HG03521 (cell line): ENCODE measurements at regions not wholly inside any gene's neighbourhood (a gene's known extent, or its start where the extent isn't known, plus 50 kb on each side); places are given as distances from the start of the nearest gene placed in this dataset.

ENCODE experiments used
- ATAC-seq: cut with Tn5 transposase; IDR thresholded peaks from one replicate; pipeline ENCODE4 v1.9.1; 2021; ENCODE audit warnings: mild to moderate bottlenecking, moderate library complexity; ENCODE audit not compliant: unreplicated experiment

DNA sequence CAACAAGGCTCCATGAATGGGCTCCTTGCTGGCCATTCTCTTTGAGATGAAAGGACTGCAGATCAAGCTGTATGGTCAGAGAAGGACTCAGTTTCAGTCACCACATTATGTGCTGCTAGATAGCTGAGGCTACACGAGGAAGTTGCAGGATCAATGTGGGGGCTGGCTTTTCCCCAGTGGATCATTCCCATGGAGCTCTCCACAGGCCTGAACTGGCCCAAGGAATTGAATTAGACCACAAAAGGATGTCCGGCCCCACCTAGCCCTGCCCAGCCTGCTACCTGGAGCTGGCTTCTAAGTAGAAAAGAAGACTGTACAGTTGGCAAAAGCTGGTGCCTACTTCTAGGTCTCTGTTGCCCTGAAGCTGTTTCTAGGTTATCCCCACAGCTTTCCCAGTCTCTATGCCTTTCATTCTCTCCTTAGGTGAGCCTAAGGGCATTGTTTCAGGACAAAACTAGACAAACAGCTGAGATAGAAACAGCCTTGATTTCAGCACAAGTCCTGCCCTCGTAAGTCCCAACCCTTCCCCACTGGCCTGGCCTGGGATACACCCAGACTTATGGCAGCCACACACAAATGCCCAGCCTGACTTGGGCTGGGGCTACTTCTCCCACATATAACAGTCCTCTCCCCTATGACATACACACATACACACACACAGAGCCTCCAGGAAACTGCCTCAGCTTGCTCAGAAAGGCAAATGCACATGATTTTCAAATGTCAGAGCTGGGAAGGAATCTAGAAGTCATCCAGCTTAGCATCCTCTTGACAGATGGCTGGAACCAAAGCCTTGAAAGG is 129.1 kb upstream of the NCAM1 start:
- ATAC-seq, result no peak

DNA sequence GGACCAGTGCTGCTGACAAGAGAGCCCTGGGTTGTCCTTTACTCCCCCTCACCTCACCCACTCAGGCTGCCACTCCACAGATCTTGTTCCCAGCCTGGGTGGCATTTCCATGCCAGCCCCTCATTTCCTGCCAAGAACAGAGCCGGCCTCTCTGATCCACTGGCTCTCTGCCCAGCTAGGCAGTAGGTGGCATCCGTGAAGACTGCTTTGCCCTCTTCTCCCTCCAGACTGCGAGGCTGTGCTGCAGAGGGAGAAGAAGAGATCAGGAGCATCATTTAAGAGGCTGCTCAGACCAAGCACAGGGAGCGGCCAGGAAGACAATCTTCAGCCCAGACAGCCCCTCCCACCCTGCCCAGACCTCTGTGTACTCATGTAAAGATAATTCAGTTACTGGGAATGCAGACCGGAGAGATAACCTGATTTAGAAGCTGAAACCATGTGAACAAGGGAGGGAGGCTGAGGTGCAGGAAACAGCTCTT is 126.9 kb upstream of the NCAM1 start:
- ATAC-seq, result no peak

DNA sequence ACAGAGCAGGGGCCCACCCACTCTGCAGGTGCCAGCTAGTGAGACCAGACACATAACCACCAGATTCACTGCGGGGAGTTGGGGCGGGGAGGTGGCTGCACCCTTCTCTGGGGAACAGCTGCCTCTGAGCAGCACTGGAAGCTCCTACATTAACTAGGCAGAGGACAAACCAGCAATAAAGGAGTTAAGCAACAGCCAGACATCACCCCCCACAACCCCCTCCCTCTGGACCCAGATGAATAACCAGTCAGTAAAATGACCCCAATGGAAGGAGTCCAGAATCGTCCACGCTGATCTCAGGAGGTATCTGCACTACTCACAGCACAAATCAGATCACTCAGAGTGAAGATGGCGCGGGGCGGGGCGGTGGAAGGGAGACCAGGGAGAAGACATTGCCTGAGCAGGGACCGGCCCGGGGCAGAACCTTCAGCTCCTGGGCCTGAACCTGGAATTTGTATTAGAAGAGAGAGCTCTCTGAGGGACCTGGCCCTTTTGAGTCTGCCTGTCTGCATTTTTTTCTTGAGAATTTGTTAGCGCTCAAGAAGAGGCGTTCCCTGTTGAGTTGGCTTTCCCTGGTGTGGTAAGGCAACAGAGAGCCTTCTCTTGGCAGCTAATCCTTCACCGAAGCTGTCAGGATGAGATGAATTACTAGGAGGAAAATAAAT is 125.5 kb upstream of the NCAM1 start:
- no peak for ATAC-seq

DNA sequence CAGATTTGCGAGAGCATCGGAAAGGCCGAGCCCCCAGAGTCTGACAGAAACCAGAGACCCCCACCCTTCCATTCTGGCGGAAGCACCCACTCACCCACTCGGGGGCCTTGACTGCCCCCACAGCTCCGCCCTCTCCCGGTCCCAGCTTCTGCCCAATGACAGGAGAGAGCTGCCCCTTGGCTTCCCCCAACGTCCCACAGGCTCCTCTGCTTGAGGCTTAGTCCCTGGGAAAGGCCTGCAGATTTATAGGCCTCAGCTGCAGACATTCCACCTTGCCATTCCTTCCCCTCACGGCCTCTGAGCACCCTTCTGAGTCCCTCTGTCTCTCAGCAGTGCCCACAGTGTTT is 125.0 kb upstream of the NCAM1 start:
- ATAC-seq, result no peak

DNA sequence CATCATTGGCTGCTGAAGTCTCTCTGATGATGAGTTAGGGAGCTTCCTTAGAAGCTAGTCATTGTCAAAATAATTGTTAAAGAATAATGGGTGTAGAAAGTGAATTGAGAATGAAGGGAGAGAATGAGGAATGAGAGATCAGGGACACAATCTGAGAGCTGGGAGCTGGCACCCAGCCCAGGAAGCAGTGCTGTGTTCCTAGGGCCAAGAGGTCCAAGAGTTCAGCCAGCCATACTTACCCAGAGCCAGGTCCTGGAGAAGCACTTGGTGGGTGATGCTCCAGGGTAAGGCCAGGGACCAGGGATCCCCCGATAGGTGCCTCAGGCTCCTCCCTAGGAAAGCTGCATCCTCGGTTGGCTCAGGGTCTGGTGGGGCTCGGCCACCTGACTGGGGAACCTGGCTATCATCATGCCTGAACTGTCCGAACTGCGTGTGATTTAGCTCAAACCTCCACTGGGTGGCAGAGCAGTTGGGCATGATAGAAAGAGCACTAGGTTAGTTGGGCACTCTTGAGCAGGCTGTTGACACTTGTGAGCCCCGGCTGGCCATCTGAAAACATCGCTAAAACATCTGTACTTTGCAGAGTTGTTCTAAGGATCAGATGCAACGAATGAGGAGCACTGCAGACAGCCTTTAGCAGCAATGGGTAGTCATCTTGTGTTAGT is 123.9 kb upstream of the NCAM1 start:
- ATAC-seq, result no peak

DNA sequence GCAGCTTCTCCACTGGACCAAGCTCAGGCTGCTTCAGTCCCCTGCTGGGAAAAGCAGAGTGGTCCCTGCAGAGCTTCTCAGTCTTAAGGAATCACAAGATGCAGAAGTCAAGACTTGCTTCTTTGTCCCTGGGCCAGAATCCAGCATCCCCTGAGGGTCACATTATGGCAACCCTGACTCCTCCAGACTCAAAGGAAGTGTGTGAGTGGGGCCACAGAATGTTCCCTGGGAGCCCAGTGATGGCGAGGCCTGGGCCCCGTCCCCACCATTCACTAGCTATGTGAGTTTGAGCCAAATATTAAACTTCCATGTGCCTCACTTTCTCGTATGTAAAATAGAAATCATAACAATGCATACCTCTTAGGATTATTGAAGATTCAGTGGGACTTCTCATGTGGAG is 122.2 kb upstream of the NCAM1 start:
- no peak for ATAC-seq

DNA sequence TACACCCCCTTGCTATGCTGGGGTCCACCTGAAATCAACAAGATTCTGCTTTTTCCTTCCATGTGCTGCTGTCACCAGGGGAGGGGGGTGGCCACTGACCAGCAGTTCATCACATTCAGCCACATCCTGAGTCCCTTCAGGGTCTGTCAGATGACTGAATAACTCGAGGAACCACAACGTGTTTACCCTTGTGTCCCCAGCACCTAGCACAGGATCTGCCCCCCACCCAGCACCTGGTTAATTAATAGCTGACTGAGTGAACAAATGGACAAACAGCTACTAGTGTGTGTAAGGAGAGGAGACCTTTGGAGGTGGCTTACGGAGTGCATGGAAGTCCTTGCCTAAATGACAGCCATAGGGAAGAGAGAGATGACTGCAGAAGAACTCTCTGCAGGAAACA is 119.5 kb upstream of the NCAM1 start:
- ATAC-seq, result no peak

DNA sequence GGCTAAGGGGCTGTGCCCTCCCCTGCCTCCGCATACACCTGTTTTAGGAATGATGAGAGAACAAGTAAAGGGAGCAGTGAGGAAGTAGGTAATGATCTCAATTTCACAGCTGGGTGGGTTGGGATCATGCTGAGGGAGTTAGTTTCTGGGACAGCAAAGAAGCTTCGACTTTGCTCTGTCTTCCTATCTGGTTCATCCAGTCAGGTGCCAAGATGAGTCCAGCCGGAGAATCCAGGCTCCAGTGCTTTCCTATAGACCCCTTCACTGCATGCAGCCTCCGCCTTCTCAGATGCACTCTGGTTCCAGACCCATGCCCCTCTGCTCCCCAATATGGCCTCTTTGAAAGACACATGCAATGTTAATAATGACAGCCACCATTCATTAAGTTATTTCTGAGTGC is 119.1 kb upstream of the NCAM1 start:
- ATAC-seq, result no peak

DNA sequence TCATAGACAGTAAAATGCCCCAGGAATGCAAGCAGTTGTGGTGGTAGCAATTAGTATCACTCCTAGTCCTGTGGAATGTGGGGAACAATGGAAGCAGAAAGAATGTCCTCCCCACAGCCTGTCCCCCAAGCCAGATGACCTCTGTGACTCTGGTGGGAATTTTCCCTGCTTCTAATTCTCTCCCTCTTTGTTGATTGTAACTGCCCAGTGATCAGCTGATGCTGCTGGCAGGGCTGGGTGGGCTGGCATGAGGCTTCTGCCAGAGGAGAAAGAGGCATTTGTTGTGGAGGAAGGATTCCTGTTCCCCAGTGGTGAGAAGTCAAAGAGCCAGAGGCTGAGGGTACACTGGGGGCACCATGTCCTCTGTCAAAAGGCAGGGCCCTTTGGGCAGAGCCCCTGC is 116.7 kb upstream of the NCAM1 start:
- ATAC-seq, result no peak

DNA sequence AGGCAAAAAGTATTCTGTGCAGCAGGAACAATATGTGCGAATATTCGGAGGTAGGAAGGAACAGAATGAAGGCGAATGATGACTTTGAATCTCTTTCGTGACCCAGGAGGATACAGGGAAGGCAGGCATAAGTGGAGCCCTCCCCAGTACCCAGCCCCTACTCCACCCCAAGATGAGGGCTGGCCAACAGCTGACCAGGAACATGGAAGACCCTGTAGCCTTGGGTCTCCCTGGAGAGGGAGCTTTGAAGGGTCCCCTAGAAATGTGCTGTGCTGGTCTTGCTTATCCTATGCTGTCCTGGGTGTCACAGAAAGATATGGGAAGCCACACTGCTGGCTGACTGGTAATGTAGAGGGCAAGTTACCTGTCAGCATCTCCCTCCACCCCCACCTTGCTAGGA is 113.7 kb upstream of the NCAM1 start:
- ATAC-seq, result no peak

DNA sequence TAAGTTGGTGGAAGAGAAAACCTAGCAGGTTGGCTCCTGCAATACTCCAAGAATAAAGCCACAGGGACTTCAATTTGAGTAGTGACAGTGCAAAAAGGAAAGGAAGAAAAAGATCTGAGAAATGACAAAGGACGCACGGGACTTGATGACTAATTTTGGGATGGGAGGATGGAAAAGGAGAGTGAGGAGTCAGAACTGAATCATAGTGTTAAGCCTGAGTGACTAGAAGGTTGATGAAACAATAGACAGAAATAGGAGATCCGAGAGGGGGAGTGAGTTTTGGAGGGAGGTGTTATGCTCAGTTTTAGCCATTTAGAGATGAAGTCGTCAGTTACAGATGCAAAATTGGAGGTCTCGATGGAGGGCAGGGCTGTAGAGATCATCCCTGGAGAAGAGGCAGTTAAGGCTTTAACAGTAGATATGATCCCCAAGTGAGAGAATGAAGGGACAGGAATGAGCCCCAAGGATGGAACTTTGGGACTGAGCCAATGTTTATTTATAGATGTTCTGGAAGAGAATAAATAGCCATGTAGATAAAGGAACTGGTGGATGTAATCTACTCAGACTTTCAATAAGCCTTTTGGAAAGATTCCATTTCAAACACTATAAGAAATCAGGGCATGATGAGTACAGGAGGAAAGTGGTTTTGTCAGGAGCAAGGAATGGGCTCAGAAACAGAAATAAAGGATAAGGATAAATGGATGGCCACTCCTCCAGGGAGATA is 108.9 kb upstream of the NCAM1 start:
- no peak for ATAC-seq

DNA sequence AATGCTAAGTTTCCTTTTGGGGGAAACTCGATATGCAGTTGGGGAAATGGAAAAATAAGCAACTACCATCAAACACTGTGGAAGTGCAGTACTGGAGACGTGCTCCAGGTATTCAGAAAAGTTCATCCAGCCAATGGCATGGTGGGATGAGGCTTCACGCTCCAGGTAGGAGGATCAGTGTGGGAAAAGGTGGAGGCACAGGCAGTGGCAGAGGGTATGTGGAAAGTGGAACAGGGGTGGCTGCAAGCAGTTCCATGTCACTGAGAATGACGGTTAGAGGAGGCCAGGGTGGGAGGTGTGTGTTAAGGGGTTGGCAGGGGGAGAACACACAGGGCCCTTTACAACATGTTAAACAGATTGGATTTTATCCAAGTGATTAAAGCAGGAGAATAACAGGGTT is 105.1 kb upstream of the NCAM1 start:
- no peak for ATAC-seq

DNA sequence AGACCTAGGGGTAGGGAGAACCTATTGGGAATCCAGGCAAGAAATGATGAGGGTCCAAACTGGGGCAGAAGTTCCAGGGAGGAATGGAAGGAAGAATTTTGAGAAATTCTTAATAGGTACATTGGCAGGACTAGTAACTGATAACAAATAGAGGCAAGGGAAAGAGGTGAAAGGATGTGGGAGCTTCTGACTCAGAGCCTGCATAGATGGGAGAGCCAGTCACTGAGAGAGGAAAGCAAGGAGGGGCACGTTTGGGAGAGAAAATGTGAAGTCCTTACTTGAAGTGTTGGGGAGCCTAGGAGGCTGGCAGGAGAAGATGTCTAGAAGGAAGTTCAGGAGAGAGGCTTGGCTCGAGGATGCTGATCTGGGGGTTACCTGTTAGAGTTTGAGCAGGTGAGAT is 104.6 kb upstream of the NCAM1 start:
- no peak for ATAC-seq

DNA sequence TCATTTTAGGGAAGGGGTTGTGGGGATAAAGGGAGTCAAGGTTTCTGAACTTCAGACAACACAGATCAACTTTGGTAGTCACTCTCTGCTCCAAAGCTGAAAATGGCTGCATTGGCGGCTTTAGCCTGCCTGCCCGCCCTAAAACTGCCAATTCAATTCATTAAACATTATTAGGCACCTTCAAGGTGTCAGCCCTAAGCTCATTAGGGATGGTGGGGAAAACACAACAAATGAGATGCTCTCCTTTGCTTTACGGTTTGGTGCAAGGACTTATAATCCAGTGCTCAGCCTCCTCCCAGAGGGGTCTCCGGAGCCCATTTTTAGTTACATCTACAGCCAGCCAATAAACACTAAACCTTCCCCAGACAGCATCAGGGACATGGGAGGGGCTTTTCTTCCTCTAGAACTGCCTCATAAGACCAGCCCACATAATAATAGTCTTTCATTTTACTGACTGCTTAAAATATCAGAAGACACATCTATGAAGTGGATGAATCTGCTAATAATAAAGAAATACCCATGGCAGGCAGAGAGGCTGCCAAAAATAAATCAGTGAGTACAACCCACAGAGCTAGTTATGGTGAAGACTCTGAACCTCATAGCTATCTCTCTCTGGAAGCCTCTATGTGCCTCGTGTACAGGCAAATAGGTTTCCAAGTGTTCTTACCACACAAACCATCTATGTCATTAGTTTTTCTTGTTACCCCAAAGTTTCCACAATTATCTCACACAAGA is 102.8 kb upstream of the NCAM1 start:
- ATAC-seq, result no peak

DNA sequence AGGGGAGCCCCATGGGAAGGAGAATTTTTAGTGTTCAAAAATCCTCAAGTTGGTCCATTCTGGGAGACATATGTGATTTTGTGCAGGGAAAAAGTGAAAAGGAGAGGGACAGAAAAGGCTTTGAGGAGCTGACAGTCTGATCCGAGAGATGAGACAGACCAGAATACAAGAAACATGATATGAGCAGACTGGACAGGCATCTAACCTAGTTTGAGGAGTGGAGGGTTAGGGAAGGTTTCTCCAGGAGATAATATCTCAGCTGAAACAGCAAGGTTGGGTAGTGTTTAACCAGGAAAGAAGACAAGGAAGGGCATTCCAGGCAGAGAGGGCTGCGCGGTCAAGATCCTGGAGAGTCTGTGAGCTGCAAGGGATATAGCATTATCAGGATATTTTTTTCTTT is 101.4 kb upstream of the NCAM1 start:
- ATAC-seq, result no peak

DNA sequence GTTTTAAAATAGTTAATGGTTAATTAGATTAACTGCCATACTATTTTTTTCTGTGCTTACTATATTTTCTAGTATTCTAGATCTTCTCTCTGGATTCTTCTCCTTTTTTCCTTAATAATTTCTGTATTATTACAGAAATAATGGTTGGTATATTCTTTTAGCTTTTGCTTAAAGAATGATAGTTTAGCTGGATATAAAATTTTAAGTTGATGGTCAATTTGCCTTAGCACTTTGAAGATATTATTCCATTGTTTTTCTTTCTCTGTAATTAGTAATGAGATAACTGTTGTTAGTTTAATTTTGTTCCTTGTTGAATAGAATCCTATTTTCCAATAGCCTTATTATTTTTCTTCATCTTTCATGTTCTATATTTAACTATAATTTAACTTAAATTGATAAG is 99.9 kb upstream of the NCAM1 start:
- ATAC-seq, result no peak

DNA sequence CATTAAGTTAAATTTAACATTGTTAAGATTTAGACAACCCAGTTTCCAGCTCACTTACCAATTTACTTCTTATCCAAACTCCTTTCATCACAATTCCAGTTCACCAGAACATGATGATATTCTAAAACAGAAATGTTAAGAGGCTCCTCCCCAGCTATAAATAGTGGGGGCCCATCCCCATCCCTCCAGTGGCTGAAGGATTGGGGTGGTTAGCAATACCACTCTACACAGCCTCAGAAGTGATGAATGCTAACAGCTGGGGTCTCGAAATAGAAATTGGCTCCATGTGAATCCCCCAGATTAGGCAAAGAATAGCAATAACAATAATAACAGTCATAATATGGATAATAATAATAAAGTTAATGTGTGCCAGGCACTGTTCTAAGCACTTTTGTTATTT is 97.9 kb upstream of the NCAM1 start:
- no peak for ATAC-seq

DNA sequence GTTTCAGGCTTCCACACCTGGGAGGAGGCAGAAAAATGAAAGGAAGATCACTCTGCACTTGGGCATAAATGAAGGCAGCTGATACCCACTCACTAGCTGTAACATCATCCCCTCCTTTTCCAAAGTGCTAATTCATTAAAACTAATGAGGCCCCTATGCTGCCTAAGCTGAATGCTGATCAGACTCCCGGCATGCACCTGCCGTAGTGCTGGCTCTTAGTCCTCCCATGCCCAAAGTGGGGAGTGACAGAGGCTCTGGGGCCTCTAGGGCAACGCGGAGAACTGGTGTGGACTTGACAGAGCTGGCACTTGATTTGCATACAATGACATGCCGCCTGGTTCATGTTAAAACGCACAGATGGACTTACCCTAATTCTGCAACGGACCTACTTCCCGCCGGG is 96.5 kb upstream of the NCAM1 start:
- ATAC-seq, result no peak

DNA sequence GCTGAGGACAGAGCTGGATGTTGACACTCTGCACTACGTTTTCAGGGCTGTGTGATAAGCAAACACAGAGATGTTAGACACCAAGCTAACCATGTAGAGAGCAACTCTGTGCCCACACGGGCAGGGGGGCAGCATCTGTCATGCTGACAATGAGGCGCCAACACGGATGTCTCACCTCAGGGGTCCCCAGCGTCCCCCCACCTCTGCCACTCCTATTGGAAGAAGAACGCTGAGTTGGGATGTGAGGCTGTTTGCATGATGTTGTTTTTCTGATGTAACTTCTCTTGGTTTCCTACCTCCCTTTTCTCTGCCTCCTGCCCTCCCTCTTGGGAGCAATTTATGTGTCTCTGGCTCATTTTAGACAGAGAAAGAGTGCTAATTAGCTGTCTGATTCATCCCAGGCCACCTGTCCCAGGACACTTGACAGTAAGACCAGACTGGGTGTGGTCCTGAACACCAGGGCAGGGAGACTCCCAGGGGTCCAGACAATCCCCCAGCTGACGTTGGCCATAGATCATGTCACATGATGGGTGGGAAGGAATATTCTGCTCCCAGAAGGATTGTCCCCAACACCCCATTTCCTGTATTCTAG is 89.2 kb upstream of the NCAM1 start:
- ATAC-seq, result no peak

DNA sequence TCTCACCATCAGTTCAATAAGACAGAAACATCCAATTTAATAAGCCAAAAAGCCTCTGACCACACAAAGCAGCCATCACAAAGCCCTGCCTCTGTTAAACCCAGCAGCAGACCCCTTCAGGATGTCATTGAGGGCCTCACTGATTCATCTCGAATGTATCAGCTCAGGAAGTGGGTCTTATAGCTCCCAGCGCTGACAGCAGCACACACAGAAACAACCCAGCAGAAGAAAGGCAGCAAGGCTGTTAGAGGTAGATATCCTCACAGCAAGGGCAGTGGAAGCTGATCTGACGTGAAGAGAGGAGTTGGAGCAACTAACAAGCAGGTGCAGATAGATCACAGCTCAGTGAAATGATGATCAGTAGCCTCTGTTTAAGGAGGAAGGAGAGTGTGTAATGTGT is 86.2 kb upstream of the NCAM1 start:
- no peak for ATAC-seq

DNA sequence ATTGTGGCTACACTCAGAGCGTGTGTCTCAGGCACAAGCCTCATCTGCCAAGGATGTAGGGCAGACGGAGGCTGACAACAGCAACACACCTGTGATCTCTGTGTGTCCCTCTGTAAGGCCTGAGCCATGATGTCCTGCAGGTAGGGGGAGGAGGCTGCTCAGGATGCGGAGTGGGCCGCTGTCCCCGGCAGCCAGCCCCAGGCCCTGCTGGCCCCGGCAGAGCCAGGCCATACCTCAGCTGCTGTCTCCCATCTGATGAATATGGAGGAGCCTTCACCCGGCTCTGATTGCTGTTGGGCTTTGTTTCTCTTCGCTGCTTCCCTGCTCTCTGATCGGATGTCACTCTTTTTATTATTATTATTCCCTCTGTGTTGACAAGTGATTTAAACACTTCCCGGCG is 83.6 kb upstream of the NCAM1 start:
- ATAC-seq, result no peak
